ENCODE measurements at regions not wholly inside any gene's neighbourhood (a gene's known extent, or its start where the extent isn't known, plus 50 kb on each side); places are given as distances from the start of the nearest gene placed in this dataset.

DNA sequence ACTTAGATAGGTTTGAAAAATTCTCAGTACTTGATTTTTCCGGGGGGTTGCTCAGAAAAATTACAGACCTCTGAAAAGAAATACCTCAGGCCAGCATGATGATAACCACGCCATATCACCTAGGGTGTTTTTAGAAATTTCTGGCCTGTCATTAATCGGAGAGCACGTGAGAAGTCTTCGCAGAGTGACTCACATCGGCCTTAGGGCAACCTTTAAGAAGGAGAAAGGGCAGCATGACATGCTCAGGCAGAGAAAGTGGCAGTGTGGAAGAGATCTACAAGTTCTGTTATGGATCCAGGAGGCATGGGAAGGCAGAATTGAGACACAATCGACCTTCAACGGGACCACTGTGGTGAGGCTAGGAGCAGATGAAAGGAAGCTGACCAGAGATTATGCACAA lies 506.3 kb downstream of the LMO4 start:
- no peak overlapping the region for H3K27ac ChIP-seq
- DNase-seq (ENCODE audit: low read depth, low spot score): peak; percentile 1

DNA sequence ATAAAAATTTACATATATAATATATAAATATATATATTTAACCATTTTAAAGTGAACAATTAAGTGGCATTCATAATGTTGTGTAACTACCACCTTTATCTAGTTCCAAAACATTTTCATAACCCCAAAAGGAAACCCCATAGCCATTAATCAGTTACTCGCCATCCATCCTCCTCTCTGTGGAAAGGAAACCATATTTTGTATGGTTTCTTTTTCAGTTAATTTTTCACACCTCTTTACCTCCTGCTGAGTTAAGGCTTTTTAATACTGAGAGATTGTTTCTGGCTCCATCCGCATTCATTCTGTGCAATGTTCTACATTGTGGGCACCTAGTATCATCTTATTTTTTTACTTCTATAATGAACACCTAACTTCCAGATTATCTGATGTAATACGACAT lies 512.1 kb downstream of the LMO4 start:
- no peak for DNase-seq (ENCODE audit: low read depth, low spot score)
- no peak overlapping the region for H3K27ac ChIP-seq

DNA sequence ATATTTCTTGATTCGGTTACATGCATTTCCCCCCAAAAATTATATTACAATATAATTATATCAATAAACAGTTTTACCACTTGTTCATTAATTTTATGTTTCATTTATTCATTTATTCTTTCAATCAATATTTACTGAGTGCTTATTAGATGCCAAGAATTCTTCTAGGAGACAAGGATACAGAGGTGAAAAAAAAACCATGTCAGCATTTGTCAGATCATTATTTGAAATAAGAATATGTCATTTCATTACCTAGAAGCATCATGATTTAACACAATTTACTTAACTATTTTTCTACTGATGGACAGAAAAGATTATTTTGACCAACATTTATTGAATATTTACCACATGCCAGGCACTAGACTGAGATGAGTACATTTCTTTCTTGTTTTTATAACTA lies 512.7 kb downstream of the LMO4 start:
- DNase-seq (ENCODE audit: low read depth, low spot score): no peak
- no peak overlapping the region for H3K27ac ChIP-seq

DNA sequence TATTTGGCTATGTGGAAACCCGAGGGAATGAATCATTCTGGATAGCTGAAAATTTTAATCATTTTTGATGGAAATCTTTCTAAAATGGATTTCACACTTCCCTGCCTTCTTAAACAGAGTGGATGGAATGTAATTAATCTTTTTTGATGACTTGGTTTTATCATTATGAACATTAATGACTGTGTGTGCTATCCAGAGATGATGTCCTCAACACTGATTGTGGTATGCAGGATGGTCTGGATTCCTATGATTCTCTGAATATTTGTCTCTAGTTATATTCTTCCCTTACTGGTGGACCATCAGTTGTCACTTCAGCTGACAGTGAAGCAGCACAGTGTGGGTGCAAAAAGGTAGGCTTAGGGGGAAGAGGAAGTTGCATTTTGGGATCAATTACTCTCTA lies 513.5 kb downstream of the LMO4 start:
- no peak overlapping the region for H3K27ac ChIP-seq
- no peak for DNase-seq (ENCODE audit: low read depth, low spot score)

DNA sequence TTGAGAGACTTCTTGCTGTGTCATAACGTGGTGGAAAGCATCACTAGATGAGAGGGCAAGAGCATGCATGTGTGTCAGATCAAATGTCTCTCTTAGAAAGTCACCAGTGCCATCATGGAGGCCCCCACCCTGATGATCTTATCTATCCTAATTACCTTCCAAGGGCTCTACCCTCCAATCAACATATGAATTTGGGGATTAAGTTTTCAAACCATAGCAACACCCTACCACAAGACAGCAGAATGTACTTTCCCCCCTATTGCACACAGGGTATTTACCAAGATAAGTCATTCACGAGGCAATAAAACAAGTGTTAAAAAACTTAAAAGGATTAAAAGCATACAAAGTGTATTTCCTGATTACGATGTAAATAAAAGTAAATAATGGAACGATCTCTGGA lies 515.6 kb downstream of the LMO4 start:
- no peak for DNase-seq (ENCODE audit: low read depth, low spot score)

DNA sequence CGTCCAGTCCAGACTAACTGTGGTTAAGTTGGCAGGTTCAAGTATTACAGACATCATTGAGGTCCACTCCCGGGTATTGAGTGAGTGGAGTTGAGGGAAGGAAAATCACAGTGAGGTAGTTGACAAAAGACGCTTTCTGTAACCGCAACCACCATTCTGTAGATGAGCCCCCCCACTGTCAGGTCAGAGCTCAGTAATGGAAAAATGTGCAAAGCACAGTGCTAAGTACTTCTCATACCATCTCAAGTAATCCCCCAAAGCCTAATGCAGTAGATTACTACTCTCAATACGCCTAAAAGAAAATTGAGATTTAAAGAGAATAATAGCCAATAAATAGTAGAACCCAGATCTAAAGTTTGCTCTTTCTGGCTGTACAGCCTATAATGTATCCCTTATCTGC lies 522.8 kb downstream of the LMO4 start:
- no peak for DNase-seq (ENCODE audit: low read depth, low spot score)
- H3K27ac ChIP-seq: no peak overlapping the region

More for the DNA sequence above, 515.6 kb downstream of the LMO4 start:
- no peak overlapping the region for H3K27ac ChIP-seq

DNA sequence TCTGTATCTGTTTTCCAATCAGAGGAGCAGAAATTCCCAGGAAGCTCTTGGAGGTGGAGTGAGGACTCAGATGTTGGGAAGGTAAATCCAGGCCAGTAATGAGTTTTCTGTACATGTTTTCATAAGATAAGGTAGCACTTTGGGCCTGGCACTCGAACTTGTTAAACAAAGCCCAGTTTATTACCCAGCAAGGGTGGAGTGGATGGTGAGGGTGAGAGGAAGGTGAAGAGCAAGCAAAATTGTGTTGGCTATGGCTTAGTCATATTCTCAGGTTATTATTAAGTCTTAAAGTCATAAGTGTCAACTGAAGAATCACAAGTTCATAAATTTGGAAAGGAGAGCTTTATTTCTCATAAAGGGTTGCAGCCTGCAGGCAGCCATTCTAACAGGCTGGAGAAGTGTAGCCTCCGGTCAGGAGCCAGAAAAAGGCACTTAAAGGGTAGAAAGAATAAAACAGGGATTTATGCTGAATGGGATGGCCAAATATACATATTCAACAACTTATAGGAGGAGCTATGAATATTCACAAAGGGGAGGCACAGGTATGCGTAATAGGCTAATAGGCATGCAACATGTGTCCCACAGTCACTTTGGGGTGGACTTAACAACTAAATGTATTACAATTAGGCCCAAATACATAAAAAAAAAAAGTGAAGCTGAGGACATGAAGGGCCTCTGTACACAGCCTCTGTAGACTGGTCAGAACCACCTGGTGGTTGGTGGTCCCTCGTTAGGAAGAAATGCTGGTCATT lies 523.9 kb downstream of the LMO4 start:
- no peak for DNase-seq (ENCODE audit: low read depth, low spot score)
- H3K27ac ChIP-seq: no peak overlapping the region

DNA sequence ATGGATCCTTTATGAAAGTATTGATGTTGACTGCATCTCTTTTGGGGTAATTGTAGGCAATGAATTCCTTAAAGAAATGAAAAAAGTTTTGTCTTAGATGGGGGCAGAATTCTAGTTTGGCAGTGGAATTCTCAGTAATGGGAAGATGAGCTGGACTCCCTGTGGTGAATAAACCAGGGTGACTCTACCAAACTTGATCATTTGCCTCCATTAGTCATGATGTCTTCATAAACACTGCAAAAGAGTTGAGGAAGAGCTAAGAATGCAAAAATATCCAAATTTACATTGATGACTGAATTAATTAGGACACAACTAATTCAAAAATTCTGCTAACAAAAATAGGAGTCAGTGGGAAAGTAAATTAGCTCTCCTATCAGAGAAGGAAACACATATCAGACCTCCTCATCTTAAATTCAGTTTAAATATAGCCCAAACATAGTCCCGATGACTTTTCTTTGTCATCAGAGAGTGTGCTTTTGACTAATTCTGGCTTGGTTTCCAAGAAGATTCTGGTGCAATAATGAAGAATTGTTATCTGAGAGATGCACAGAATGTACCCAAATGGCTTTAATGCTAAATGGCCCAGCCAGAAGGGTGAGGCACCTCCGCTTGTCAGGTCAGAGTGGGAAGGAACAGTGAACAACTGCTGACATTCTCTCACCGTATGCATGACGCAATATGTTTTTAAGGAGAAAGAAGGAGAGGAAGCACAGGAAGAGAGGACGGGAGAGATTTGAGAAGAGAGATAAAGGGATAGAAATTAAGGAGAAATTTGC lies 525.1 kb downstream of the LMO4 start:
- no peak for DNase-seq (ENCODE audit: low read depth, low spot score)

DNA sequence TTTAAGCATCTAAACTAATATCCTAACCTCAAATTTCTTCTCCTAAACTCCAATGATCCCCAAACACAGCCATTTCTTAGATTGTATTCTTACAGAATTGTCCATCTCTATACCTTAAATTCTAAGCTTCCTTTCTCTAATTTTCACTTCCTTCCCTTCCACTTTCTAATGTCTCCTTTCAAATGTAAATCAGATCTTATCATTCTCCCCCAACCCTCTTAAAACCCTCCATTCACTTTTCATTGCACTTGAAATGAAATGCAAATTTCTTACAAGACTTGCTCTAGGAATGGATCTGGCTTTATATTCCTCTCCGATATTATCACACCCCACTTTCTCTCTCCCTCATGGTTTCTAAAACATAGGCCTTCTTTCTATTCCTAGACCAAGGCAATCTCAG lies 534.6 kb downstream of the LMO4 start:
- no peak for DNase-seq (ENCODE audit: low read depth, low spot score)
- no peak overlapping the region for H3K27ac ChIP-seq

More for the DNA sequence above, 525.1 kb downstream of the LMO4 start:
- H3K27ac ChIP-seq: no peak overlapping the region

DNA sequence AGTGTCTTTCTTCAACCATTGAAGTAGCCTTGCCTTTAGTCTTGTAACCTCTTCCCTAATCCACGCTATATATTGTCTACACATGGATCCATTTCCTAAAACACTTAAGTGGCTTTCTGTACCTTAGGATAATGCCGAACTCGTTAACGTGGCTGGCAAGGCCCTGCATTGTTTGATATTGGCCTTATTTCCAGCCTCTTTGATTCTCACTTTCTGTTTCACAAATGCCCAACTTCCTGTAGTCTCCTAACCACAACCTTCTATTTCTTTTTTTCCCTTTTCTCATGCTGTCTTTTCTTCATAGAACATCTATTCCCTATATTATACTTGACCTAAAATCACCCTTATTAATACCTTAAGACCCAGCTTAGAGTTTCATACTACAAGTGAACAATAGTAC lies 536.0 kb downstream of the LMO4 start:
- H3K27ac ChIP-seq: no peak overlapping the region
- no peak for DNase-seq (ENCODE audit: low read depth, low spot score)

DNA sequence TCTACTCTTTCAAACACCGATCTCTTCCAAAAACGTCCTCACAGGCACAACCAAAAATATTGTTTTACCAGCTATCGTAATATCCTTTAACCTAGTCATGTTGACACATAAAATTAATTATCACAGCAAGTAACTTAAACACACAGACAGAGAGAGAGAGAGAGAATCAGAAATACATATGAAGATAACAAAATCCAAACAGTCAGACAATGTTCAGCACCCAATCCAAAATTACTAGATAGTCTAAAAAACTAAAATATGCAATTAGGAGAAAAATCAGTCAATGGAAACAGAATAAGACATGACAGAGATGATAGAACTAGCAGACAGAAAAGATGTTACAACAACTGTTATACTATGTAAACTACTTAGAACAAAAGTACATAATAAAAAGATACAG lies 537.7 kb downstream of the LMO4 start:
- DNase-seq (ENCODE audit: low read depth, low spot score): no peak

DNA sequence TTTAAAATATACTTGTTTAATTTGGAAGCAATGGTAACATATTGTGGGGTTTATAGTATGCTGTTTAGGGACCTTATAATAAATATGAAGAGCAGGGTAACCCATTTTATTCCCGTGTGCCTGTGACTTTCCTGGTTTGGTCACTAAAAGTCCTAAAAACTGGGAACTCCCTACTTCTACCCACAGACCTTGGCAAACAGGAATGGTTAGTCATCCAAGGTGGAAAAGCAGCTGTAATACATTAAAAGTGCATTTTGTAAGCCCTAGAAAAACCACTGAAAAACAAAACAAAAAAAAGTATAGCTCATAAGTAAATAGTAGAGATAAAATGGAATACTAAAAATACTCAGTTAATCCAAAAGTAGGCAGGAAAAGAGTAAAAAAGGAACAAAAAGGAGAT lies 538.9 kb downstream of the LMO4 start:
- H3K27ac ChIP-seq: no peak overlapping the region
- DNase-seq (ENCODE audit: low read depth, low spot score): peak; percentile 18

More for the DNA sequence above, 537.7 kb downstream of the LMO4 start:
- no peak overlapping the region for H3K27ac ChIP-seq

DNA sequence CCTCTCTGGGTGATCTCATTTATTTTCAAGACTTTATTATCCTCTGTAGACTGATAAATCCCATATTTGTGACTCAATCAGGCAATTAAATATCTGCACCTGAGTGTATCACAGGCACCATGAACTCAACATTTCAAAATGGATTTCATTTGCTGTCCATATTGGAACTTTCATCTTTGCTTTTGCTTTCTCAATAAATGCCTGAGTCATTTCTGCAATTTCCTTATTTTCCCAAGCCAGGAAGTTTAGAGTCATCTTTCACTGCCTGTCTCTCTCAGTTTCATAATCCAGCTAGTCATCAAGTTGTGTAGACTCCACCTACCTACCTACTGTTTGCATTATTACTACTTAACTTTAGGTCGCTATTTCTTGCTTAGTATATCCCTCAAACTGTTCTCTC lies 540.9 kb downstream of the LMO4 start:
- peak overlapping the region; percentile 77 for H3K27ac ChIP-seq
- peak; percentile 83 for DNase-seq (ENCODE audit: low read depth, low spot score)

DNA sequence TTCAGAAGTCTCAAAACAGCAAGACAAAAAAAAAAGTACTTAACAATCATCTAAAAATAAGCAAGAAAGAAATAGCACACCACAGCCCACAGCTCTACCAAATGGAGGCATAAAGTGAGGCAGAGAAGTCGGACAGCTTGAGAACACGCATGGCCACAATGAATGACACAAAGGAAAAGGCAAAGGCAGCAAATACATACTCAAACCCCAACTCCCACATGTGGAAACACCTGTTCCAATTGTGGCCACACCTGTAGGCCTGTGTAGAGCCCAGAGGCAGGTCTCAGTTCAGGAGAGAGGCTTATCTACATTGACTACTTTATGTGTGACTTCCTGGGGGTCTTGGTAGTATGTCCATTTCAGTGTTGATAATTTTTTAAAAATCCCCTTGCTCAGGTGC lies 543.5 kb downstream of the LMO4 start:
- H3K27ac ChIP-seq: no peak overlapping the region
- DNase-seq (ENCODE audit: low read depth, low spot score): no peak

DNA sequence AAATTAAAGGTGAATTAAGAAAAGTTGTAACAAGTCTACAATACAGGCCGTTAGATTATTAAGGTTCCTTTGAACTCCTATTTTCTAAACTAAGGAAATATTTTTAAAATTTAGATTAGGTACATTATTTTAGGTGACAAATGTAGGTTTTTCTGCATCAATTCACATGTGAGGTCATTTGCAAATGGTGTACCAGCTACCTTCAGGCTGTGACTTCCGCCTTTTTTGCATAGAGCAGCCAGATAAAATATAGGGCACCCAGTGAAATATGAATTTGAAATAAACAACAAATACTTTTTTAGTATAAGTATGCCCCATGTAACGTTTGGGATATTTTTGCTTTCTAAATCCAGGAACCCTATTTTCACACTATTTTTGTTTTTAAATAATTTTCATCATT lies 544.0 kb downstream of the LMO4 start:
- DNase-seq (ENCODE audit: low read depth, low spot score): no peak
- no peak overlapping the region for H3K27ac ChIP-seq

DNA sequence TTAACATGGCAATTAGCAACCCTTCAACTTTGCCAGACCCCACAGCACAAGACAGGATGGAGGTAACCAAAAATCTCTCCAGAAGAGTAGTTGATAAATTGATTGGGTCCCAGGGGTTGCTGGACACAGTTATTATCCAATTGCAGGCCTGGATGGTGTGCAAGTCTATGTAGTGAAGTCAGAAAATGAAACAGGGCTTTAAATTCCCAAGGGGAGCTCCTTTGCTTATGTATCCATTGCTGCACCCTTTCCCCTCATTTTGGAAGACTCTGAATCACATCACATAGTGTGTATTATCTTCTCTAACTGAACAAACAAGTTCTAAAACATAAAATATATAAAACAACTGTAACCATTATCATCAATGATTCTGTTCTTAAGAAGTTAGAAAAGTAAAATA lies 550.2 kb downstream of the LMO4 start:
- DNase-seq (ENCODE audit: low read depth, low spot score): no peak

DNA sequence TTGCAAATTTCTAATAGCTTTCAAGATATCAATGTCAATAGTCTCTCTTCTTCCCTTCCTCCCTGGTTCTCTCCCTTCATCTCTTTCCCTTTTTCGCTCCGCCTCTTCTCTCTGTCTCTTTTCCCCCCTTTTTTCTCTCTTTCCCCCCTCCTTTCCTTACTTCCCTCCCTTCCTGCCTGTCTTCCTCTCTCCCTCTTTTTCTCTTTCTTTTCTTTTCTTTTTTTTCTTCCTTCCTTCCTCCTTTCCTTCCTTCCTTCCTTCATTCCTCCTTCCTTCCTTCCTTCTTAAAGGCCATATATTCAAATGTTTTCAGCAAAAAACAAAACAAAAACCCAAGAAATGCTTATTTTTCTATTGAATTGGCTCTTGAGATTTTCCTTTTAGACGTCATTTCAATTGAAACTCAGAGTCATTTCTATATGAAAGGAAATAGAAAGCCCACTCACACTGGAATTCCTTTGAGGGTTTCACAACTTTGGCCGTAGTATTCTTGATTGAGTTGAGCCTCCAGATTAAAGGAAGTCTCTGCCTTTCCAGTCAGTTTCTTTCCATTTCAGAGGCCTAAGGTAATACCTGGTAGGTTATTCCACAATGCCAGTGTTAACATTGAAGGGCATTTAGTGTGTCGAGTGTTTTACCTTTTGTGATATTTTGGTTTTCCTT lies 551.5 kb downstream of the LMO4 start:
- DNase-seq (ENCODE audit: low read depth, low spot score): no peak
- H3K27ac ChIP-seq: no peak overlapping the region

More for the DNA sequence above, 550.2 kb downstream of the LMO4 start:
- H3K27ac ChIP-seq: no peak overlapping the region

DNA sequence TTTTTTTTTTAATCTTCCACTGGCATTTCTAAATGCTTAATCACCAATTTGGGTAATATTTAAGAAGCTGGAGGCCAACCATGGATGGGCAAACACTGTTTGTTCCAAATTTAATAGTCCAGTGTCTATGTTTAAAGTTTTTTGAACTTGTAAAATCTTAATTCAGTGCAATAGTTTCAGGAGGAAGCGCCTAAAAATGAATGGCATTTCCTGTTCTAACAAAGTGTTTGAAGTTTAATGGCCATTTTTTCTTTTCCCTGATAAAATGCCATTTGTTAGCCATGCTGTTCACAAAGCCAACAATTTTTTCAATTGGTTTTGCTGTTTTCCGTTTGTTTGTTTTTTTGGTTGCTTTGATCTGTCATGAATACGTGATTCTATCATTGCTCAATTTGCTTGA lies 552.1 kb downstream of the LMO4 start:
- H3K27ac ChIP-seq: no peak overlapping the region
- DNase-seq (ENCODE audit: low read depth, low spot score): no peak

DNA sequence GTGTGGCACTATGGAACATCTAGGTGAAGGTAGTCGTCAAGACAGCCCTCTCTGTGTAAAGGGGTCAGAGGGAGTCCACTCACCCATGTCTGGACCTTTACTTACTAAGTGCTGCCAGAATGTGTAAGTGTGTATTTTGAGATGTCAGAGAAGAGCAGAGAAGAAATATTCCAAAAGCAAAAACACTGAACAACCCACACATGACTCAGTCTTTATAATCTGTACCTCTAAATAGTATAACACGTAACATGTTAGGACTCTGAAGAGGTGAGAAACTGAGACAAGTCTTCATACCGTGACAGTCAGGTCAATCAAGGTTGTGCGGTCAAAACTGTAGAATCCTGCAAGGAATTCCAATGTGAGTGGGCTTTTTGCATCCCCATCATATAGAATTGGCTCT lies 555.2 kb downstream of the LMO4 start:
- DNase-seq (ENCODE audit: low read depth, low spot score): no peak
- no peak overlapping the region for H3K27ac ChIP-seq

DNA sequence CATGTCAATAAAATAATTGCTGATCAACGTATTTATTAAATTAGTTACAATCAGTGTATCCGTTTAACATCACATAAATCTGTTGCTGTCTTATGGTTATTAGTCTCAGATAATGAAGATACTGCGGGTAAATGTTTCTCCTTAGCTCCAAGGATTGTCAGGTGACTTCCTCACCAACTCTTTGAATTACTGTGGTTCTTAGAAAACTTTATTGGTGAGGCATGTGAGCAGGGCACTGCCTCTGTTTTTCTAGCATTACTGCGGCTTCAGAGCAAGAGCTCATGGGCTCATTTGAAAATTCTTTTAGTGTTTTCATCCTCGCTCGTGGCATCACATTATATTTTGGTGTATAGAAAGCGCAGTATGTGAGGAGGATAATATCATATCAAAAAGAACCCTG lies 555.9 kb downstream of the LMO4 start:
- no peak overlapping the region for H3K27ac ChIP-seq
- DNase-seq (ENCODE audit: low read depth, low spot score): no peak

DNA sequence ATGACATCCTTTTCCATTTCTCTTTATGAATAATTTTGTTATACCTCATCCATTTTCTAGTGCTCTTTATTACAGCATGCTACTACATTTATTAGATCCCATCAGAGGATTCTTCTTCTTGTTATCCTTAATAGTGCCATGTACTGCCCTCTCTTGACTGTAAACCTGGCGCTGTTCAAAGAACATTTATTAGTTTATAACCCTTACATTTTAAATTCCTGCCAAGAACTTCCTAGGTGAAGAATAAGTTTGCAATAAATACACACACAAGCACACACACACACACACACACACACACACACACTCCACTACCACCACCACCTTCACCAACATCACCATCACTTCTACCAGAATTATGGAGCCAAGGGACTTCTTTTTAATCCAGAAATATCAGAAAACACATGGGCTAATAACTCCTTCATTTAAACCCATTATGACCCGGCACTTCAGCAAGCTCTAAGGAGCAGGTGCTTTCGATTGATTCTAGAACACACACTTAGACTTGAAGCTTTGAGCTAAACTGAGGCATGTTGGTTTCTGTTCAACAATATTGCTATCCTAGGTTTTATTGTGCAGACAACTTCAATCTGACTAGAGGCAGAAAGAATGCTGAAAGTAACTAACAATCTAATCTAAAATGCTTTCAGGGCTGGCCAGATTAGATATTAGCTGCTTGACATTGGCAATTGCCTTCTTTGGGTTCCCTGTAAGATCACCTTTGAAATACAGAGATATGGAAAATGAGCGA lies 556.8 kb downstream of the LMO4 start:
- H3K27ac ChIP-seq: no peak overlapping the region
- DNase-seq (ENCODE audit: low read depth, low spot score): no peak
